ENCODE measurements at regions not wholly inside any gene's neighbourhood (a gene's known extent, or its start where the extent isn't known, plus 50 kb on each side); places are given as distances from the start of the nearest gene placed in this dataset.

- TF ChIP-seq, protein P1, sequence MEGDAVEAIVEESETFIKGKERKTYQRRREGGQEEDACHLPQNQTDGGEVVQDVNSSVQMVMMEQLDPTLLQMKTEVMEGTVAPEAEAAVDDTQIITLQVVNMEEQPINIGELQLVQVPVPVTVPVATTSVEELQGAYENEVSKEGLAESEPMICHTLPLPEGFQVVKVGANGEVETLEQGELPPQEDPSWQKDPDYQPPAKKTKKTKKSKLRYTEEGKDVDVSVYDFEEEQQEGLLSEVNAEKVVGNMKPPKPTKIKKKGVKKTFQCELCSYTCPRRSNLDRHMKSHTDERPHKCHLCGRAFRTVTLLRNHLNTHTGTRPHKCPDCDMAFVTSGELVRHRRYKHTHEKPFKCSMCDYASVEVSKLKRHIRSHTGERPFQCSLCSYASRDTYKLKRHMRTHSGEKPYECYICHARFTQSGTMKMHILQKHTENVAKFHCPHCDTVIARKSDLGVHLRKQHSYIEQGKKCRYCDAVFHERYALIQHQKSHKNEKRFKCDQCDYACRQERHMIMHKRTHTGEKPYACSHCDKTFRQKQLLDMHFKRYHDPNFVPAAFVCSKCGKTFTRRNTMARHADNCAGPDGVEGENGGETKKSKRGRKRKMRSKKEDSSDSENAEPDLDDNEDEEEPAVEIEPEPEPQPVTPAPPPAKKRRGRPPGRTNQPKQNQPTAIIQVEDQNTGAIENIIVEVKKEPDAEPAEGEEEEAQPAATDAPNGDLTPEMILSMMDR (IDR thresholded peaks at IDR 0.05): no peak
- no peak for TF ChIP-seq POLR2AphosphoS5 (IDR thresholded peaks at IDR 0.05; ENCODE audit: low read depth, low read length)
- TF ChIP-seq REST (IDR thresholded peaks at IDR 0.05; ENCODE audit: insufficient read depth in 1 of 2, low read depth in 2 of 2, low read length in 1 of 2): no peak
- no peak for TF ChIP-seq SIN3A (IDR thresholded peaks at IDR 0.05; ENCODE audit: borderline replicate concordance, insufficient read depth, low read depth, low read length)
- no peak for TF ChIP-seq TCF7L2 (IDR thresholded peaks at IDR 0.05; ENCODE audit: low read depth, low read length)
Measured at GRCh38 chr4:100042711-100043110, 92.6 kb upstream of the H2AZ1 start.
